Loucy (cell line): ENCODE measurements at regions not wholly inside any gene's neighbourhood (a gene's known extent, or its start where the extent isn't known, plus 50 kb on each side); places are given as distances from the start of the nearest gene placed in this dataset.

Experiments
- H2AFZ ChIP-seq: fragments of 200-600 bp; sonication (generic); 2 replicates; pipeline ENCODE4 v1.6.0; 2016; ENCODE audit warnings: antibody characterized with exemption, mild to moderate bottlenecking, low read length, moderate library complexity
- H3F3A ChIP-seq: fragments of 200-600 bp; 2 replicates; pipeline ENCODE4 v1.6.0; 2016; ENCODE audit warnings: antibody characterized with exemption, low read depth, mild to moderate bottlenecking
- H3K27me3 ChIP-seq: fragments of 200-600 bp; sonication (generic); 2 replicates; pipeline ENCODE4 v1.6.1; 2014; ENCODE audit warnings: low read length, mild to moderate bottlenecking; ENCODE audit not compliant: insufficient read depth, poor library complexity, severe bottlenecking
- H3K36me3 ChIP-seq: fragments of 200-600 bp; sonication (generic); 2 replicates; pipeline ENCODE4 v1.6.1; 2016; ENCODE audit warnings: low read length; ENCODE audit not compliant: insufficient read depth
- H3K4me1 ChIP-seq: fragments of 200-600 bp; sonication (generic); 2 replicates; pipeline ENCODE4 v1.5.1; 2014; ENCODE audit warnings: low read length, mild to moderate bottlenecking; ENCODE audit not compliant: insufficient read depth, poor library complexity, severe bottlenecking
- H3K4me2 ChIP-seq: fragments of 200-600 bp; sonication (generic); 2 replicates; pipeline ENCODE4 v1.6.0; 2014; ENCODE audit warnings: antibody characterized with exemption, low read length, low read depth, mild to moderate bottlenecking; ENCODE audit not compliant: poor library complexity, severe bottlenecking
- H3K4me3 ChIP-seq: fragments of 200-600 bp; sonication (generic); 2 replicates; pipeline ENCODE4 v1.5.1; 2014; ENCODE audit warnings: low read length, mild to moderate bottlenecking, mixed read lengths; ENCODE audit not compliant: poor library complexity, severe bottlenecking
- H3K79me2 ChIP-seq: fragments of 200-600 bp; sonication (generic); 2 replicates; pipeline ENCODE4 v1.6.1; 2014; ENCODE audit warnings: low read length; ENCODE audit not compliant: insufficient read depth
- H3K9ac ChIP-seq: fragments of 200-600 bp; sonication (generic); 2 replicates; pipeline ENCODE4 v1.6.0; 2014; ENCODE audit warnings: mild to moderate bottlenecking, low read depth, low read length, moderate library complexity; ENCODE audit not compliant: poor library complexity, severe bottlenecking
- H3K9me2 ChIP-seq: fragments of 200-600 bp; sonication (generic); replicated peaks from 2 replicates; pipeline ENCODE4 v1.6.1; 2016; ENCODE audit warnings: low read depth, low read length, mixed read lengths
- H3K9me3 ChIP-seq: fragments of 200-600 bp; sonication (generic); 2 replicates; pipeline ENCODE4 v1.6.1; 2014; ENCODE audit warnings: mild to moderate bottlenecking, antibody characterized with exemption, low read length, low read depth; ENCODE audit not compliant: insufficient read depth
- H4K20me1 ChIP-seq: fragments of 200-600 bp; sonication (generic); 2 replicates; pipeline ENCODE4 v1.6.0; 2014; ENCODE audit warnings: antibody characterized with exemption, low read length, mild to moderate bottlenecking; ENCODE audit not compliant: insufficient read depth, poor library complexity, severe bottlenecking
- EZH2phosphoT487 ChIP-seq: fragments of 200-600 bp; IDR thresholded peaks from 2 replicates; pipeline ENCODE4 v1.6.1; 2018; ENCODE audit warnings: antibody characterized with exemption, mild to moderate bottlenecking, moderate library complexity, borderline replicate concordance
- TF ChIP-seq, protein P1 (sequence below): fragments of 200-600 bp; sonication (generic); conservative IDR thresholded peaks from 2 replicates; pipeline ENCODE4 v1.5.1; 2014; ENCODE audit warnings: mild to moderate bottlenecking, antibody characterized with exemption, low read length

GRCh38 chr12:67879937-67880336, 109.3 kb upstream of the IFNG-AS1 start:
- Histone ChIP-seq H4K20me1 (no peaks in the 10 kb centered on the region), H3K27me3 (no peaks in the 10 kb centered on the region), H3F3A (no peaks in the 10 kb centered on the region), H3K36me3 (no peaks in the 10 kb centered on the region), H2AFZ (no peak overlapping the region), H3K9me3 (no peaks in the 10 kb centered on the region), H3K4me2 (no peak overlapping the region), H3K79me2 (no peaks in the 10 kb centered on the region), H3K9ac (no peak overlapping the region), H3K9me2 (no peaks in the 10 kb centered on the region), H3K4me1 (no peaks in the 10 kb centered on the region), H3K4me3 (no peak overlapping the region)
- TF ChIP-seq, protein P1, sequence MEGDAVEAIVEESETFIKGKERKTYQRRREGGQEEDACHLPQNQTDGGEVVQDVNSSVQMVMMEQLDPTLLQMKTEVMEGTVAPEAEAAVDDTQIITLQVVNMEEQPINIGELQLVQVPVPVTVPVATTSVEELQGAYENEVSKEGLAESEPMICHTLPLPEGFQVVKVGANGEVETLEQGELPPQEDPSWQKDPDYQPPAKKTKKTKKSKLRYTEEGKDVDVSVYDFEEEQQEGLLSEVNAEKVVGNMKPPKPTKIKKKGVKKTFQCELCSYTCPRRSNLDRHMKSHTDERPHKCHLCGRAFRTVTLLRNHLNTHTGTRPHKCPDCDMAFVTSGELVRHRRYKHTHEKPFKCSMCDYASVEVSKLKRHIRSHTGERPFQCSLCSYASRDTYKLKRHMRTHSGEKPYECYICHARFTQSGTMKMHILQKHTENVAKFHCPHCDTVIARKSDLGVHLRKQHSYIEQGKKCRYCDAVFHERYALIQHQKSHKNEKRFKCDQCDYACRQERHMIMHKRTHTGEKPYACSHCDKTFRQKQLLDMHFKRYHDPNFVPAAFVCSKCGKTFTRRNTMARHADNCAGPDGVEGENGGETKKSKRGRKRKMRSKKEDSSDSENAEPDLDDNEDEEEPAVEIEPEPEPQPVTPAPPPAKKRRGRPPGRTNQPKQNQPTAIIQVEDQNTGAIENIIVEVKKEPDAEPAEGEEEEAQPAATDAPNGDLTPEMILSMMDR: no peak
- TF ChIP-seq EZH2phosphoT487: no peak

DNA sequence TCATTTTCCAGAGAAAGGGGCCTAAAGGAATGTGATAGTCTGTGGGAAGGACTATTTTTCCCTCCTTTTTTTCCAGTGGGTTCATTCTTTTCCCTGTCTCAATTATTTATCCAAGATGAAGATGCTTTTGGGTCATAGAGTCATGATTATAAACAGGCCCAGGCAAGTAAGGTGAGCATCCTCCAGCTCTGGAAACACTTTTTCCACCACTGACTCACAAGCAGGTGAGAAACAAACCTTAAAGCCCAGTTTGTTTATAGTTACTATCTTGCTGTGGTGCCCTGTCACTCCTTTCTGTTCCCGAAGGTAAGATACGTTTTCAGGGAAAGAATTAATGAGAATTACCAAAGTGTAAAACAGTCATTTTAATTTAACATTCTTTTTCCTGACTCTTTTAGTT, 107.7 kb upstream of the IFNG-AS1 start:
- Histone ChIP-seq H3K9me2 (no peaks in the 10 kb centered on the region), H3K4me3 (no peak overlapping the region), H4K20me1 (no peaks in the 10 kb centered on the region), H3K4me1 (no peaks in the 10 kb centered on the region), H2AFZ (no peak overlapping the region), H3K4me2 (no peak overlapping the region), H3K27me3 (peaks cover 6% of the 10 kb centered on the region), H3K79me2 (no peaks in the 10 kb centered on the region), H3K9ac (no peak overlapping the region), H3K36me3 (no peaks in the 10 kb centered on the region), H3K9me3 (no peaks in the 10 kb centered on the region), H3F3A (no peaks in the 10 kb centered on the region)
- TF ChIP-seq EZH2phosphoT487: no peak
- TF ChIP-seq, protein P1: no peak

- H2AFZ ChIP-seq: no peak overlapping the region
- TF ChIP-seq, protein P1: no peak
- no peak for TF ChIP-seq EZH2phosphoT487
These were observed 104.7 kb upstream of the IFNG-AS1 start for GRCh38 chr12:67884596-67884995.

More at GRCh38 chr12:67884596-67884995, 104.7 kb upstream of the IFNG-AS1 start:
- peaks cover 6% of the 10 kb centered on the region for H3K27me3 ChIP-seq
- H3K36me3 ChIP-seq: no peaks in the 10 kb centered on the region
- H3K9ac ChIP-seq: no peak overlapping the region
- H4K20me1 ChIP-seq: no peaks in the 10 kb centered on the region
- H3K9me3 ChIP-seq: no peaks in the 10 kb centered on the region
- no peaks in the 10 kb centered on the region for H3K9me2 ChIP-seq
- H3K79me2 ChIP-seq: no peaks in the 10 kb centered on the region
- H3F3A ChIP-seq: no peaks in the 10 kb centered on the region
- no peak overlapping the region for H3K4me2 ChIP-seq
- no peak overlapping the region for H3K4me3 ChIP-seq
- H3K4me1 ChIP-seq: no peaks in the 10 kb centered on the region
